GM12865 (cell line): ENCODE measurements at regions not wholly inside any gene's neighbourhood (a gene's known extent, or its start where the extent isn't known, plus 50 kb on each side); places are given as distances from the start of the nearest gene placed in this dataset.

Source experiments
- DNase-seq: peaks from one replicate; pipeline ENCODE4 v3.0.0; 2010; ENCODE audit warnings: low read depth
- H3K4me3 ChIP-seq: 2 replicates; pipeline ENCODE4 v1.5.1; 2011; ENCODE audit warnings: mild to moderate bottlenecking, low read depth, low read length, control low read depth
- CTCF ChIP-seq: IDR thresholded peaks from 2 replicates; pipeline ENCODE4 v1.5.1; 2011; ENCODE audit warnings: low read length, control low read depth, low read depth, inconsistent platforms; ENCODE audit not compliant: insufficient read depth; ENCODE audit errors: missing control alignments

- H3K4me3 ChIP-seq: no peak overlapping the region
- TF ChIP-seq CTCF: no peak
- no peak for DNase-seq
Observed at GRCh38 chr17:70678889-70679288, 509.6 kb downstream of the KCNJ2 start.

- TF ChIP-seq CTCF: no peak
- no peak for DNase-seq
- H3K4me3 ChIP-seq: no peak overlapping the region
Observed at GRCh38 chr17:70683936-70684335, 514.6 kb downstream of the KCNJ2 start.

GRCh38 chr17:70687421-70687820 is 518.1 kb downstream of the KCNJ2 start:
- H3K4me3 ChIP-seq: no peak overlapping the region
- DNase-seq: no peak
- no peak for TF ChIP-seq CTCF

GRCh38 chr17:70691150-70691549 is 521.8 kb downstream of the KCNJ2 start:
- DNase-seq: no peak
- no peak overlapping the region for H3K4me3 ChIP-seq
- TF ChIP-seq CTCF: no peak

- TF ChIP-seq CTCF: no peak
- DNase-seq: no peak
- H3K4me3 ChIP-seq: no peak overlapping the region
Observed at GRCh38 chr17:70699408-70699807, 530.1 kb downstream of the KCNJ2 start.

GRCh38 chr17:70702683-70703255 is 533.4 kb downstream of the KCNJ2 start:
- no peak overlapping the region for H3K4me3 ChIP-seq
- no peak for DNase-seq
- TF ChIP-seq CTCF: no peak

GRCh38 chr17:70709596-70709995 is 540.3 kb downstream of the KCNJ2 start:
- no peak overlapping the region for H3K4me3 ChIP-seq
- no peak for TF ChIP-seq CTCF
- DNase-seq: no peak
